ENCODE measurements at regions not wholly inside any gene's neighbourhood (a gene's known extent, or its start where the extent isn't known, plus 50 kb on each side); places are given as distances from the start of the nearest gene placed in this dataset.
"Not testable (repeated sequence)": the region's sequence is repeated elsewhere in the genome, so short reads cannot be mapped to it uniquely, and the experiment has no call there.

- TF ChIP-seq POLR2A (IDR thresholded peaks at IDR 0.05; ENCODE audit: low read depth); CTCF (IDR thresholded peaks at IDR 0.05); EP300 (IDR thresholded peaks at IDR 0.05); POLR2AphosphoS5 (IDR thresholded peaks at IDR 0.05): not testable (repeated sequence)
These were observed 628.4 kb upstream of the PRR20A start for GRCh38 chr13:56512336-56512735.

All from esophagus muscularis mucosa (tissue), 4 donors.